Common myeloid progenitor, CD34-positive (primary cell): ENCODE measurements at regions not wholly inside any gene's neighbourhood (a gene's known extent, or its start where the extent isn't known, plus 50 kb on each side); places are given as distances from the start of the nearest gene placed in this dataset.
"Not testable (repeated sequence)": the region's sequence is repeated elsewhere in the genome, so short reads cannot be mapped to it uniquely, and the experiment has no call there.

Experiments used
- CTCF ChIA-PET: fragments of 350-600 bp; sonication (Branson Sonifier 250); formaldehyde crosslinking; loops from one replicate; lab custom pipeline; 2021; ENCODE audit warnings: antibody characterized with exemption; lab: Charles Lee
- POLR2A ChIA-PET: fragments of 350-600 bp; sonication (Branson Sonifier 250); formaldehyde crosslinking; loops from one replicate; lab custom pipeline; 2021; ENCODE audit warnings: antibody characterized with exemption; lab: Charles Lee
- DNase-seq, 3 donors: peaks; one replicate each; pipeline versions ENCODE4 v3.0.0 to v3.0.0-alpha.2; 2013
- H3K27ac ChIP-seq, 2 experiments: 1 replicate in 1 of 2; 2 replicates in 1 of 2; pipeline ENCODE4 v1.7.0; 2013; ENCODE audit warnings: inconsistent platforms in 2 of 2, low read length in 2 of 2, mild to moderate bottlenecking in 2 of 2, low read depth in 1 of 2, moderate library complexity in 1 of 2; ENCODE audit not compliant: severe bottlenecking in 2 of 2, insufficient read depth in 1 of 2, poor library complexity in 1 of 2
- H3K27me3 ChIP-seq, 5 experiments: replicated peaks in 2 of 5; 1 replicate in 3 of 5; 2 replicates in 2 of 5; pipeline versions ENCODE4 v1.6.1 to v1.7.0; 2013; ENCODE audit warnings: low read length in 4 of 5, mild to moderate bottlenecking in 2 of 5, moderate library complexity in 2 of 5, inconsistent platforms in 1 of 5; ENCODE audit not compliant: insufficient read depth in 5 of 5, control insufficient read depth in 4 of 5
- H3K36me3 ChIP-seq, 4 experiments: 1 replicate in 2 of 4; 2 replicates in 2 of 4; pipeline versions ENCODE4 v1.6.1 to v1.7.0; 2013; ENCODE audit warnings: low read length in 3 of 4, control low read depth in 1 of 4, mild to moderate bottlenecking in 1 of 4; ENCODE audit not compliant: control insufficient read depth in 4 of 4, insufficient read depth in 4 of 4
- H3K4me1 ChIP-seq, 4 experiments: 1 replicate in 3 of 4; 2 replicates in 1 of 4; pipeline versions ENCODE4 v1.6.1 to v1.7.1; 2013; ENCODE audit warnings: low read length in 3 of 4, mild to moderate bottlenecking in 3 of 4, control low read depth in 1 of 4, inconsistent platforms in 1 of 4, moderate library complexity in 1 of 4; ENCODE audit not compliant: control insufficient read depth in 4 of 4, insufficient read depth in 4 of 4; ENCODE audit errors: control extremely low read depth in 1 of 4
- H3K4me3 ChIP-seq, 7 experiments: 1 replicate in 4 of 7; 2 replicates in 3 of 7; pipeline versions ENCODE4 v1.5.1 to v1.7.0; 2013; ENCODE audit warnings: mild to moderate bottlenecking in 7 of 7, low read length in 6 of 7, moderate library complexity in 6 of 7, inconsistent platforms in 2 of 7, low read depth in 2 of 7, control low read depth in 1 of 7; ENCODE audit not compliant: insufficient read depth in 4 of 7, control insufficient read depth in 1 of 7; ENCODE audit errors: extremely low read depth in 1 of 7
- H3K9me3 ChIP-seq, 5 experiments: 1 replicate in 4 of 5; 2 replicates in 1 of 5; pipeline versions ENCODE4 v1.6.1 to v1.7.1; 2013; ENCODE audit warnings: low read length in 4 of 5, mild to moderate bottlenecking in 2 of 5, inconsistent platforms in 1 of 5, low read depth in 1 of 5, moderate library complexity in 1 of 5; ENCODE audit not compliant: control insufficient read depth in 4 of 5, insufficient read depth in 2 of 5; ENCODE audit errors: control extremely low read depth in 1 of 5
- WGBS: methylation state at CpG from one replicate; pipeline ENCODE4 v1.1.5; 2013; ENCODE audit not compliant: insufficient coverage; 5-methylcytosine and 5-hydroxymethylcytosine counted together

GRCh38 chr5:72705178-72705577, 111.3 kb upstream of the TNPO1 start:
- WGBS, result no CpG with 5 or more reads among the region's 1 CpG

GRCh38 chr5:72703876-72704275, 112.6 kb upstream of the TNPO1 start:
- CTCF ChIA-PET, result no interaction called here
- H3K27ac ChIP-seq, result no peak overlapping the region
- H3K9me3 ChIP-seq, result peaks cover 0 to 9% (median 5%) of the 10 kb centered on the region in 5 experiments
- POLR2A ChIA-PET, result no interaction called here
- H3K36me3 ChIP-seq, result no peaks in the 10 kb centered on the region
- no peak for DNase-seq
- no CpG with 5 or more reads among the region's 2 CpGs for WGBS
- no peaks in the 10 kb centered on the region for H3K27me3 ChIP-seq
- H3K4me1 ChIP-seq, result no peaks in the 10 kb centered on the region
- no peak overlapping the region for H3K4me3 ChIP-seq

More at GRCh38 chr5:72705178-72705577, 111.3 kb upstream of the TNPO1 start:
- peaks cover 0 to 10% (median 5%) of the 10 kb centered on the region in 5 experiments for H3K9me3 ChIP-seq
- no peak overlapping the region for H3K4me3 ChIP-seq
- no peaks in the 10 kb centered on the region for H3K36me3 ChIP-seq
- H3K27me3 ChIP-seq, result no peaks in the 10 kb centered on the region
- ChIA-PET POLR2A (no interaction called here), CTCF (no interaction called here)
- DNase-seq, result no peak
- H3K4me1 ChIP-seq, result no peaks in the 10 kb centered on the region
- H3K27ac ChIP-seq, result no peak overlapping the region

- Histone ChIP-seq H3K4me1 (no peaks in the 10 kb centered on the region), H3K4me3 (no peak overlapping the region), H3K27ac (no peak overlapping the region), H3K36me3 (no peaks in the 10 kb centered on the region), H3K9me3 (peaks cover 0 to 2% (median 0%) of the 10 kb centered on the region in 5 experiments), H3K27me3 (no peaks in the 10 kb centered on the region)
- CTCF ChIA-PET, result no interaction called here
- POLR2A ChIA-PET, result no interaction called here
- WGBS, result 97% methylated on average over 3 of the region's 5 CpGs
- DNase-seq, result no peak
Measured at GRCh38 chr5:72702881-72703434, 113.5 kb upstream of the TNPO1 start.

- H3K9me3 ChIP-seq, H3K36me3 ChIP-seq, DNase-seq, H3K27ac ChIP-seq, POLR2A ChIA-PET, H3K4me1 ChIP-seq, H3K4me3 ChIP-seq, CTCF ChIA-PET, H3K27me3 ChIP-seq: not testable (repeated sequence)
Measured at GRCh38 chr5:72702105-72702504, 114.4 kb upstream of the TNPO1 start.

- H3K4me3 ChIP-seq, result no peak overlapping the region
- peaks cover 0 to 2% (median 0%) of the 10 kb centered on the region in 5 experiments for H3K9me3 ChIP-seq
- H3K4me1 ChIP-seq, result no peaks in the 10 kb centered on the region
- ChIA-PET POLR2A (no interaction called here), CTCF (no interaction called here)
- DNase-seq, result no peak
- 40% methylated on average over 1 of the region's 4 CpGs for WGBS
- no peak overlapping the region for H3K27ac ChIP-seq
- no peaks in the 10 kb centered on the region for H3K36me3 ChIP-seq
- peaks cover 0 to 7% (median 0%) of the 10 kb centered on the region in 5 experiments for H3K27me3 ChIP-seq
Measured at GRCh38 chr5:72698481-72698880, 118.0 kb upstream of the TNPO1 start.

- CTCF ChIA-PET, result no interaction called here
- no peaks in the 10 kb centered on the region for H3K36me3 ChIP-seq
- no peak overlapping the region for H3K27ac ChIP-seq
- no peak overlapping the region for H3K4me3 ChIP-seq
- H3K9me3 ChIP-seq, result peaks cover 0 to 2% (median 0%) of the 10 kb centered on the region in 5 experiments
- peaks cover 0 to 9% (median 0%) of the 10 kb centered on the region in 5 experiments for H3K27me3 ChIP-seq
- no peaks in the 10 kb centered on the region for H3K4me1 ChIP-seq
- POLR2A ChIA-PET, result no interaction called here
- DNase-seq, result no peak
- no CpG with 5 or more reads among the region's 2 CpGs for WGBS
Measured at GRCh38 chr5:72697622-72698021, 118.8 kb upstream of the TNPO1 start.

- ChIA-PET POLR2A (no interaction called here), CTCF (no interaction called here)
- DNase-seq, result no peak
- Histone ChIP-seq H3K9me3 (peaks cover 0 to 2% (median 0%) of the 10 kb centered on the region in 5 experiments), H3K36me3 (no peaks in the 10 kb centered on the region), H3K27ac (no peak overlapping the region), H3K4me1 (no peaks in the 10 kb centered on the region), H3K4me3 (no peak overlapping the region), H3K27me3 (peaks cover 0 to 9% (median 4%) of the 10 kb centered on the region in 5 experiments)
Measured at GRCh38 chr5:72695659-72696058, 120.8 kb upstream of the TNPO1 start.
